Suppressor macrophage (primary cell): ENCODE measurements at regions not wholly inside any gene's neighbourhood (a gene's known extent, or its start where the extent isn't known, plus 50 kb on each side); places are given as distances from the start of the nearest gene placed in this dataset.
"Not testable (repeated sequence)": the region's sequence is repeated elsewhere in the genome, so short reads cannot be mapped to it uniquely, and the experiment has no call there.

Experiments used
- DNase-seq, 4 experiments: peaks; one replicate each; pipeline ENCODE4 v3.0.0-alpha.2; 2020 to 2022

GRCh38 chr2:144996225-144996795, 476.4 kb upstream of the ZEB2 start:
- no peak for DNase-seq

GRCh38 chr2:144995482-144995881, 475.6 kb upstream of the ZEB2 start:
- no peak for DNase-seq

- DNase-seq: no peak
Measured at GRCh38 chr2:144990661-144991060, 470.7 kb upstream of the ZEB2 start.

DNA sequence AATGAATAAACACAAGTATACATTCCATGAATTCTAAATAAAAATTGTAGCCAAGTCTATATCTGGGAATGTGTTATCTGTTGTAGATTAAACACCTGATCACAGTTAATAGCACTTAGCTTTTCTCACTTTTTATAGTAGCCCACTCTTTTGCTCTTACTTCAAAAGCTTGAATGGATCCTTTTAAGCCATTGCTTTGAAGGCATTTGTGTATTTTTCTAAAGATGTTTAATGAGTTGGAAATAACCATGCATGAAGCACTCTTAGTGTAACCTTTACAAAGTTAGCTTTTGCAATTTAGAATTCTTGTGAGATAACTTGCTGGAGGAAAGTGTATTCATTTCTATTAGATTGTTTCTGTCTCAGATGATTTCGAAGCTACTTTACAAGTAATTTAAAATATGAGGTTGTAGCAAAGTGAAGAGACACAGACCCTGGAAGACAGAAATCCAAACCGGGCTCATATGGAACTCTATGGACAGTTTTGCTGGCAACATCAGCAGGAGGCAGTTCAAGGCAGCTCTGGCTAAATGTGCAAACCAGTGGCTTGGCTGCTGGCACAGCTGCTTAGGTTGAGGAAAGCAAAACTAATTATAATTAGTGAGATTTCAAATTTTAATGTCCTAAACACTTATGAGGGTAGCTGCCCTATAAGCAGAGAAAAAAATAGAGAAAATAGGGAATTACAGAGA, 469.8 kb upstream of the ZEB2 start:
- DNase-seq: no peak

DNA sequence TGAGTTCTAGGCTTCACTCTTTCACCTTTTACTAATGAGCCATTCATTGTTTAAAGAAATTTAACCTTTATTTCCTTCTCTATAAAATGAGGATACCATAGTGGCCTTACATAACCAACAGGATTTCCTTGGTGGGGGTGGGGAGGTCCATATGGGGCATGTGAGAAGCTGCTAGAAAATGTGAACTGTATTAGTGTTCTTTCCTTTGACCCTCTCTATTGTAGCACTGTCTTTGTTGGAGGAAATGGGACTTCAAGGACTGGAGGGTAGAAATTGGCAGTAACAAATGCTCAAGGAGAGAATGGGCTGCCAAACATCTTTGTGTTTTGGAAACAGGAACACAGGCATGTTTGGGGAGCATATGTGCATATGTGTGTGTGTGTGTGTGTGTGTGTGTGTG, 468.7 kb upstream of the ZEB2 start:
- no peak for DNase-seq

DNA sequence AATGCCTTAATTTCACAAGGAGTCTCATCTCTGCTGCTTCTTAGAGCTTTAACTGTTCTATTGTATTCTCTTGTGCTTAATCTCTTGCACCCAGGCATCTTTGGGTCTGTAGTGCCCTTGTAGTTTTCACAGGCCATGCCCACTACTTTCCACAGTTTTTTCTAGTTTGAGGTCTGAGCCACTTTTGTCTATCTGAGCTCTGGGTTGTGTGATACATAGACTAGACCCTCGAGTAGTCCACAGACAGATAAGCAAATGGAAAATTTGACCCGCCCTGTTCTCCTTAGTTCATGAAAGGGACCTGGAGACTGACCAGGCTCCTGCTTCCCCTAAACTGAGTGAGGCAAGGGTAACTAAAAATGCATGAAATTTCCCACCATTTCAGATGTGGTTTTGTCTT, 466.8 kb upstream of the ZEB2 start:
- DNase-seq: no peak

DNA sequence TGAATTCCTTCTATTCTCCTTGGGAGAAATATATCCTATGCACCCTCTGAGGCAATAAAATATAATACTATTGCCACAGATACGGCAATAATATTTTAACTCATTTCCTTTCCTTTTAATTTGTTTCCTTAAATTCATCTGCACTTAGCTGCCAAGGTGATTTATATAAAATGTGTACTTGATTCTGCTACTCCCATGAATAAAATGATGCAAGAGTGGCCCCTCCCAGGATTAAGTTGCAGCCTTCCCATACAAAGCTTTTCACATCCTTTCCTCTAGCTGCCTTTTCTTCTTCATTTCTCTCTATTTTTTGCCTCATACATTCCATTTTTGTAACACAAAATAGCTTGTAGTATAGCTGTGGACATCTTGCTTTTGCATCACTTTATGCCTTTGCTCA, 464.1 kb upstream of the ZEB2 start:
- no peak for DNase-seq

DNA sequence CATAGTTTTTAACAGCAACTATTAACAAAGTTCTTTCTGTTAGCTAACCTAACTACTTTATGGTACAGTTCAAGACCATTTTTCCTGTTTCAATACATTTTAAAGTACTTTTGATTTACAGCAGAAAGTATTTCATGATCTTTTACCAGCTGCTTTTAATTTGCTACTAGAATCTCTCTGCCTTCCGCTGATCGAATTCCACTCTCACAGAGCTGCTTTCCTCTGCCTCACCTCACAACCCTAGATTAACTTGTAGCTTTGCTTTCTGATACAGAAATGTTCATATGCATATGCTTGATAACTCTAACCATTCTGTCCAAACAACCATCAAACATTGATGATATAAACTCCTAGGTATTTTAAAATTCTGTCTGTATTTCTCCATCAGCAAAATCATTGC, 463.2 kb upstream of the ZEB2 start:
- DNase-seq: no peak

GRCh38 chr2:144982481-144982880, 462.6 kb upstream of the ZEB2 start:
- DNase-seq: no peak

DNA sequence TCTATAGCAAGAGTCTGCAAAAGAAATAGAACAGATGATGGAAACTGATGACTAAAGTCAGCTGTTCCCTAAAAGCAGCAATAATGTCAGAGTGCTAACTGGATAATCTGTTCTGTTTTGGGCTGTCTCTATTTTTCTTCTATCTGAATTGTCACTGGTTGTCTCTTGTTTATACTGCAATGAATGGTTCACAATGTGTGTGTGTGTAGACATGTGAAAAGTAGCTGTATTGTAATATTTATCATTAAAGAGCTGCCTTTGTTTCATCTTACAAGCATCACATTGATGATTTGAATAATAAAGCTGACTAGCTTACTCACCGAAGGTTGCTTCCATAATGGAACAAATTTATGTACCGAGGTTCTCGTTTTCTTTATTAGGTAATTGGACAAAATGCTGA, 456.0 kb upstream of the ZEB2 start:
- no peak for DNase-seq

- no peak for DNase-seq
Measured at GRCh38 chr2:144972676-144973075, 452.8 kb upstream of the ZEB2 start.

DNA sequence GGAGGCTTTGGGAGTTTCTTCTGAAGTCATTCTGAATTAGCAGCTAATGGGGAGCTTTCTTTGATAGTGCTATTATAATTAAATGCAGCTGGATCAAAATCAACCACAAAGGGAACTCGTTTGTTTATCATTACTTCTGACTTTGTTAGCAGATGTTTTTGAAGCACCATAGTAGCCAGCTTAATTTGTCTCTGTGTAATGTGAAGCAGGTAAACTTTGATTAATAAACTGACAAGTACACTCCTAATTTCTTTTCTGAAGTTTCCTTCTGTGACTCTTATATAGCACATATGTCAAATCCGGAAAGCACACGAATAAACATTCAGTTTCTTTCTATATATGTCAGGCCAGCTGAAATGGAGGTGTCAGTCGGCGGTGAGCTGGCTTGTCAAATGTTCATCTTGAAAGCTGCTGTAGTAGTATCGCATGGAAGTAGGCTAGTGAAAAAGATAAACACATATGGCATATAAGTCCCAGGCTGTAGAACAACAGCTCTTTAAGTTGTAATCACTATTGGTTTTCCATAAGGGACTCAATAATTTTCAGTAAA, 451.9 kb upstream of the ZEB2 start:
- no peak for DNase-seq

GRCh38 chr2:144970410-144970809, 450.5 kb upstream of the ZEB2 start:
- DNase-seq: not testable (repeated sequence)

DNA sequence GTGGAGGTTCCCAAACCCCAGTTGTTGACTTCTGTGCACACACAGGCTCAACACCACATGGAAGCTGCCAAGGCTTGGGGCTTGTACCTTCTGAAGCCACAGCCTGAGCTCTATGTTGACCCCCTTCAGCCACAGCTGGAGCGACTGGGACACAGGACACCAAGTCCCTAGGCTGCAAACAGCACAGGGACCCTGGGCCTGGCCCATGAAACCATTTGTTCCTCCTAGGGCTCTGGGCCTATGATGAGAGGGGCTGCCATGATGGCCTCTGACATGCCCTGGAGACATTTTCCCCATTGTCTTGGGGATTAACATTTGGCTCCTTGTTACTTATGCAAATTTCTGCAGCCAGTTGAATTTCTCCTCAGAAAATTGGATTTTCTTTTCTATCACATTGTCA, 449.6 kb upstream of the ZEB2 start:
- DNase-seq: not testable (repeated sequence)

GRCh38 chr2:144967961-144968360, 448.0 kb upstream of the ZEB2 start:
- DNase-seq: no peak

- DNase-seq: no peak
Measured at GRCh38 chr2:144965172-144965571, 445.3 kb upstream of the ZEB2 start.

- DNase-seq: no peak
Measured at GRCh38 chr2:144963031-144963430, 443.1 kb upstream of the ZEB2 start.

GRCh38 chr2:144959416-144959815, 439.5 kb upstream of the ZEB2 start:
- DNase-seq: no peak

GRCh38 chr2:144950899-144951560, 431.1 kb upstream of the ZEB2 start:
- peak in 2 of 4 experiments; percentile 17 to 20 for DNase-seq

- DNase-seq: no peak
Measured at GRCh38 chr2:144948205-144948855, 428.4 kb upstream of the ZEB2 start.

- DNase-seq: no peak
Measured at GRCh38 chr2:144947709-144948037, 427.8 kb upstream of the ZEB2 start.

- peak in 3 of 4 experiments; percentile 10 to 41 (median 19) for DNase-seq
Measured at GRCh38 chr2:144946263-144946662, 426.3 kb upstream of the ZEB2 start.

DNA sequence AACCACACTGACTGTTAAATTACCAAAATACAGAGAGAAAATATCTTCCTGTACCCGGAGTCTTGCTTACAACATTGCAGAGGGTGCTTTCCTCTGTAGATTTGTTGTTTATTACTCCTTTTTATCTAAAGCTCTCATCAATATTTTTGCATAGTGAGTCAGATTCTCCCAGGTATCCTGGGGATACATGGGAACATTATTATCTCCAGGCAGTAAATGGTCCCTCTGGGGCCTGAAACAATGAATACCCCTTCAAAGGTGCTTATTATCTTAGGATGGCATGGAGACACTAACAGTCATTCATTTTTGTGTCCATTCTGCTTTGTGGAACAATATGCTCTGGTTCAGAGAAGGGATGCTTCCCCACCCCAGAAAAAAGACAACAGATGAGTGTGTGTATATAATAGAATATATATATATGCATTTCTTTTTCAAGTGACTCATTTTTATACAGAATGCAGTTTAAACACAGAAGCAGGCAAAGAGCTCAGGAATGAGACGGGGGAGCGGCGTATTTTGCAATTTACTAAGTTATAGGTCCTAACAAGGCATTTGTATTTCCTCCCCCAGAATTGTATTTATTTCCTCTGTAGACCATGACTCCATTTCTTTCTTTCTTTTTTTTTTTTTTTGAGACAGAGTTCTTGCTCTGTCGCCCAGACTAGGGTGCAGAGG, 424.8 kb upstream of the ZEB2 start:
- no peak for DNase-seq
